ENCODE measurements at regions not wholly inside any gene's neighbourhood (a gene's known extent, or its start where the extent isn't known, plus 50 kb on each side); places are given as distances from the start of the nearest gene placed in this dataset.

DNA sequence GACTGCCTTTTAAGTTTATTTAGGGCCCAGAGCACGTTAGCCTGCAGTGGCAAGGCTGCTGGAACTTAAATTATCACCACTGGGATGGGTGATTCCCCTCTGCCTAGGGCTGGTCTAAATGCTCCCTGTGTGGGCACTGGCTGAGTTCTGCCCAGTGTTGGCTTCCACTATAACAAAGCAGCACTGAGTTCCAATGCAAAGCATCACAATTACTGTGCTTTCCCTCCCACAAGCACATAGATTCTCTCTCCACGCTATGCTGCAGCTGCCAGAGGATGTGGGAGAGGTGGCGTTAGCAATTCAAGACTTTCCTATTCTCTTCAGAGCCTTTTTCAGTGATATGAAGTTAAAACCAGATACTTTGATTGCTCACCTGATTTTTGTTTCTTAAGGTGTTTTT, 328.9 kb upstream of the DDX18 start:
- no peak for DNase-seq (ENCODE audit: low read depth in 3 of 3, low spot score in 2 of 3)

DNA sequence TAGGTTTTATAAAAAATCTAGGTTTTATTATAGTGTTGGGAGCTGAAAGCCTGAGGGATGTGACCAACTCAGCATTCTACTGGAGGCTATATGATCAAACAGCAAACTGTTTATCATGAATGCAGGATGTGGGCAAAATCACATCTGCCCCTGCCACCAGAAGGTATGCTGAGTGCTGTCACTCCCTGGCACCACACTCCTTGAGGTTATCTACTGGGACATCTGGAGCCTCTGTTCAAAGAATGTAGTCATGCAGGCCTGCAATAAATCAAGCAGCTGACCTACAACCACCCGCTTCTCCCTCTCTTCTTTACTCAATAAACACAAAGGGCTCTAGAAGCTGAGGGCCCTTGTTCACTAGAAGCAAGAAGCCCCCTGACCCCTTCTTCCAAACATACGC, 328.4 kb upstream of the DDX18 start:
- no peak for DNase-seq (ENCODE audit: low read depth in 3 of 3, low spot score in 2 of 3)

DNA sequence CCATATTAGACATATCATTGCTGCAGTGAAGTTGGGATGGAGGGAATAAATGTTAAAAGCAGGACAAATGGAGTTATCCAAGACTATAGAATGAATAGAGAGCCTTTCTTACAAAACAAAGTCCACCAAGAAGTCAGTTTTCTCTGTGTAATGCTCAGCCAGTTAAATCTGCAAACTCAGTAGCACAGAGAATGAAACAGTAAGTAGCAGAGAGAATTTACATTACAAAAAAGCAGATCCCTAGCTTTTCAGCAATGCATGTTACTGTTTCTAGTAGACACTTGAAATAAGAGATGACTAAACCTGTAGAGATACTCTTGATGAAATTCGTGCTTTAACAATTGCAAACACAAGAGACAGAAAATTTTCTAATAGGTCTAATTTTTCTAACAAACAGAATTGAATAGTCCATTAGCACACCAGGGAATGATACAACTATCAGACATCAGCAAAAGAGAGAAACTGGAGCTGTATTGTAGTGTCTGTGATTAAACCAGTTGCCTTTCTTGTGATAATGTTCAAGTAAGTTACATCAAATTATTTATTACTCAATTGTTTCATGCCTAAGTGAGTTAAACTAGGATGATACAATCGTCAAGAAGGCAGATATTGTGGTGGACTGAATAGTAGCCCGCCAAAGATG, 322.2 kb upstream of the DDX18 start:
- no peak for DNase-seq (ENCODE audit: low read depth in 3 of 3, low spot score in 2 of 3)

DNA sequence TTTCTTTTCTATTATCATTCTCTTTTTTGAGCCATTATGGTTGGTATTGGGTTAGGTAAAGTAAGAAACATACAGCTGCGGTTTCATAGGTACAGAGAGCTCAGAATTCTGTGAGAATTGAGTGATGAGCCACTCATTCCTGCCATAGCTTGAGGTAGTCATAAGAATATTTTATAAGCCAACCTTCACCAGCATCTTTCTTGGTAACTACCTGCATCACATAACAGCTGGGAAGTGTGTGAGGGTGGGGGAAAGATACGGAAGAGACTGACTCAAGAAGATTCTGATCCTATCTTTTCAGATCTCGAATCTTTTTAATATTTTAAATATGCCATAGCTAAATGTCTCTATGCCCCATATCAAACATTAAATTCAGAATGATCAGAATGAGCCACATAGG, 313.8 kb upstream of the DDX18 start:
- no peak for DNase-seq (ENCODE audit: low read depth in 3 of 3, low spot score in 2 of 3)

DNA sequence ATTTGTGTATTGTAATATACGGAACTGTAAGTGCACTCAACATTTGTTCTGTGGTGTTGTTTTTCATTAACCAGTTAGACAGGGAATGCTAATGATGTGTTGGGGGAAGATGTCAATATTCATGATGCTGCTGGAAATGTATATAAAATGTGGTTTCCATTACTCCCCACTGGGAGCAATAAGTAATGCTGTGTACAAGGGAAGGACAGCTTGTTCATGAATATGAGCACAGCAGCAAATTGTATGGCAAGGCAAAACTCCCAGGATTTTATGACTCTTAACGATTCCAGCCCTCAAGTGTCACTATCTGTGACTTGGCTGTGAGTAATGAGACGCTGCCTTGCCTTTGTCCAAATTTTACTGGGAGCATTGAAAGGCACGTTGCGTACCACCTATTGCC, 312.4 kb upstream of the DDX18 start:
- no peak for DNase-seq (ENCODE audit: low read depth in 3 of 3, low spot score in 2 of 3)

DNA sequence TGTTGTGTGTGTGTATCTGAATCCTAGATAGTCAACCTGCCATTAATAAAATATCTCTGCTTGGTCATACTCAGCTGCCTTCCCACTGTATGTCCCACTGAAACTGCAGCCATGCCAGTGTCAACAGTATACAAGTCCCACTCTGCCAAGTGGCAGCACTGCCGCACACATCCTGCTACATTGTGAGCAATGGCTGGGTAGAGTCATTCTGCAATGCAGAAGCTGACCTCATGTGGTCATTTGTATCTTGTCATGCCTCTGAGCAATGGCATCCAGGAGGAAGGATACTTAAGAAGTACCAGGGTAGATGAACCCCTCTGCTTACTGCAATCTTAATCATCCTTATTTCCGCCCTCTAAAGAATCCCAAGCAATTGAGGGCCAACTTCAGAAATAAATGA, 302.2 kb upstream of the DDX18 start:
- no peak for DNase-seq (ENCODE audit: low read depth in 3 of 3, low spot score in 2 of 3)

DNA sequence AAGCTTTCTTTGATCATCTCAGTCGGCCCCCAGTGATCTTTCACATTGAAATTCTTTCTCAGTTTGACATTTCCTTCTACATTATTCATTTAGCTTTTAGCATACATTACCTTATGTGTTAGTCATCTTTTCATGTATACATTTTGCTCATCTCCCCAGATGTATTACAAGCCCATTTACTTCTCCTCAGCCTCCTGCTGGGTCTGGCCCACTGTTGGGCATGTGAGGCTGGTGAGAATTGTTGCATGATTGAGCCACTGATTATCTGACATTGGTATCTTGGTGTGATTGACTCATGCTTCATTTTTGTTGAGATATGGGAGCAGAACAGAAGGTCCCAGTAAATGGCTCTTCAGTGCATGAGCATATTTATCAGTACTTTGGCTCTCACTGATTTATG, 300.1 kb upstream of the DDX18 start:
- DNase-seq (ENCODE audit: low read depth in 3 of 3, low spot score in 2 of 3), result no peak

DNA sequence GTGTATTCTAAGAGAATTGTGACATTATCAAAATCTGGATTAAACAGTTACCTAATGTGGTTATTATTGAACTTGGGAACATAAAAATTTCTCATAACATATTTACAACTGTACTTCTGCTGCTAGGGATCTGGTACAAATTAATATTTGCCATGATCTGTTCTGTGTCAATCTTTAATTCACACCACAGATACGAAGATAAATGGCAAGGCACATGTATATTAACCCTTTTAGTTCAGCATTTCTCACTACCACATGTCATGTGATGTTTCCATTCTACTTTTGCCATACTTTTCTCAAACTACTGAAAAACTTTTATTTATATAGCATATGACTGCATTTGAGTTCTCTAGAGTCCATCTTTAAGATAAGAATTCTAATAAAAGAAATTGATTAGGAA, 295.3 kb upstream of the DDX18 start:
- no peak for DNase-seq (ENCODE audit: low read depth in 3 of 3, low spot score in 2 of 3)

DNA sequence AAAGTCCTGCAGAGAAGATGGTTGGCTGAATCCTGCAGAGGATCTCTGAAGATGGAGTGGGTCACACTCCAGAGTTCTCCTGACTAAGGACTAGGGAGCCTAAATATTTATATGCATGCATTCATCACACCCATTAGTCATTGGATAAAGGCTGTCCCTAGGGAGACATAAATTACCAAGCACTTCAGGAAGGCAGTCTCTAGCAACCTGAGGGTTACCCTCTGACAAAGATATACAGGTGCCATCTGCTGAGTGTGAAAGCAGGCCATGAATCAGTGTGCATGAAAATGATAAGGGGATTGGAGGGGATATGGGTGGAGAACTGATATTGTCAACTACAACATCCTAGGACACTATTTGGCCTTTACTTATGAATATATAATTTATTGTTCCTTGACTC, 294.8 kb upstream of the DDX18 start:
- no peak for DNase-seq (ENCODE audit: low read depth in 3 of 3, low spot score in 2 of 3)

DNA sequence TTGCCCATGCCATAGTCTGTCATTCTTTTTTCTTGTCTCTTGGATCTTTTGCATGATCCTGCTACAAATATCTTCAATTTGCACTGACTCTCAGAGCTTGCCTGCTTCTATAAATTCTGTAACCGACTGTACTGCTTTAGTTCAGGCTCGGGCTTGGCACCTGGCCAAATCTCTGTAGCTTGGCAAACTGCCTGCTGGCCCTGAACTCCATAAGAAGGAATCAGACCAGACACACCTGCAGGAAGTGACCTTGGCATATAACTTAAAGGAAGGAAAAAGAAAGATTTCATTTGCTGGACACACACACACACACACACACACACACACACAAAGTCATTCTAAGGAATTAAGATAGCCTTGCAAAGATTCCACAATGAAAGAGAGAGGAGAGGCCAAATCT, 291.2 kb upstream of the DDX18 start:
- DNase-seq (ENCODE audit: low read depth in 3 of 3, low spot score in 2 of 3), result peak; percentile 42 to 65 (median 60)

DNA sequence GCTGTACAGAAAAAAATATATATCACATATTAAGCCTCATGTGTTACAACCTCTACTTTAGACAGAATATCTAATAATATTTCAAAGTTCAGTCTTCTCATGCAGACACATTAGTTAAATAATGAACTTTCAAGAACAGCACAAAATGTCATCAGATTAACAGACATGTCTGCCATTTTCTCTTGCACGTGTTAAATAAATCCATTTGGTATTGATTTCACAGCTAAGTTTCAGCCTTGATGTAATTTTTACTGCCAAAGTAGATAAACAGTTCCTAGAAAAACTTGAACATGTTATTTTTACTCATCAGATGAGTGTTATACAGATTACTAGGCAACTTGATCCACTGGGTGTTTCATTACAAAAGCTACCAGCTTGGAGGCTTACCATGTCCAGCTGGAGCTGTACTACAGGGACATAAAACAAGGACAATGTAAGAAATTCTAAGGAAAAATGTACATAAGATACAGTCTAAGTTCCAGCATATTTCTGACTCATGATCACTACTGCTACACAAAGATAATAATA, 290.7 kb upstream of the DDX18 start:
- no peak for DNase-seq (ENCODE audit: low read depth in 3 of 3, low spot score in 2 of 3)

DNA sequence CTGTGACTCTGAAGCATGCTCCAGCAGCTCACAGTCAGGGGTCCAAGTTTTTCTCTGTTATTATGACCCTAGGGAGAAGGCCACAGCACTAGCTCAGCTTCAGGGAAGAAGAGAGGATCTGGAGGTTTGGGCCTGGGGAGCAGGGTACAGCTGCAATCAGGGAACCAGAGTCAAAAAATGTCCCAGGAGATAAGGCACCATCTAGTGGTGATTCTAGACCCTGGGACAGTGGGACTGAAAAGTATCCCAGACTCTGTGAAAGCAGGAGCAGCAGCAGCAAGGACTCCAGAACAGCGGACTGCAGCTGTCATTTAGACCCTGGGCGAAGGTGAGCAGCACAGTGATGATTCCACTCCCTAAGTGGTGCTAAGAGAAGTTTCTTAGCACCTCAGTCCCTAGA, 278.4 kb upstream of the DDX18 start:
- DNase-seq (ENCODE audit: low read depth in 3 of 3, low spot score in 2 of 3), result no peak

DNA sequence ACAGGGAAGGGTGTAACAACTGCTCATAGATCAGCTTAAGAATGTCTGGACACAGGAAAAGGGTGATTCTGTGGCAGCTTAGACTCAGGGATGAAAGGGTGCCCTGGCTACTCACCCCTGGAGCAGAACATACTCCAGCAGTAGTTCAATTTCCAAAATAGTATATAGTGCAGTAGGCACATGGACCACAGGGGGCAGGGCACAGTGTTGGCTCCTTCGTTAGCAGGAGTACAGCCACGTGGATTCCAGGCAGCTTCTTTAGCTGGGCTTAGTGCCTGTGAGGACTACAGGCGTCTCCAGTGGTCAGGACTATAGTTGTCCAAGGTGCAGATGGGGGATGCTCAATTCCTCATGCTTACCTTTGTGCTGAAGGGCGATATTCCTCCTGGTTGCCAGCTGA, 277.5 kb upstream of the DDX18 start:
- DNase-seq (ENCODE audit: low read depth in 3 of 3, low spot score in 2 of 3), result no peak

DNA sequence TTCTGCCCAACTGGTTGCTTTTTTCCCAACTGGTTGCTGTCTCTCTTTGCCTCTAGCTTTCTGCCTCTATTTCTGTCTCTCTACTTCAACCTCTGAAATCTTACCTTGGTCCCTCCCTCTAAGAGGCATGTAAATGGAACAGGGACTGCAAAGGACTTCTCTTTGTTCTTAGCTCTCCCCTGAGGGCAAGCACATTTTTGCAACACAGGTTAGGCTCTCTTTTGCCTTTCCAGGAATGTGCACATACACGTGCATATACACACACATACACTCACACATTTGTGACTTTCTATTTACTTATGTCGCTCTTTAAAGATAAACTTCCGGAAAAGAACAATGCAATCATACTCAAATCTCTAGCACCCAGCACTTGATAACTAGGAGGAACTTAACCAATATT, 262.6 kb upstream of the DDX18 start:
- no peak for DNase-seq (ENCODE audit: low read depth in 3 of 3, low spot score in 2 of 3)

DNA sequence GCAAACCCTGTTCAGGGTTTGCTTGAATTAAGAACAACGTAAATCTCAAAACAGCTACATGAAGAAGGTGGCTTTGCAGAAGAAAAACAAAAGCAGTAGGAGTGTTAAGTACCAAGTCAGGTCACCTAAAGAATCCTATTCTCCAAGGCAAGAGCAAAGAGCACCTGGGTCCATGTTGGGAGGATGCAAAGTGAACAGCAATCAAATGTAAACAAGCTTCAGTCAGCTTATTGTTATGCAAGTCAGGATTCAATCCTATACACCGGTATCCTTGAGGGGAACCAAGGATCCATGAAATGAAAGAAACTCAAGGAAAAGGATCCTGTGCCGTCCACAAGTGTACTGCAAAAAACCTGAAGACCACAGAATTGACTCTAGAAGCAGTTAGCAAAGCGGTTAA, 261.0 kb upstream of the DDX18 start:
- DNase-seq (ENCODE audit: low read depth in 3 of 3, low spot score in 2 of 3), result no peak

DNA sequence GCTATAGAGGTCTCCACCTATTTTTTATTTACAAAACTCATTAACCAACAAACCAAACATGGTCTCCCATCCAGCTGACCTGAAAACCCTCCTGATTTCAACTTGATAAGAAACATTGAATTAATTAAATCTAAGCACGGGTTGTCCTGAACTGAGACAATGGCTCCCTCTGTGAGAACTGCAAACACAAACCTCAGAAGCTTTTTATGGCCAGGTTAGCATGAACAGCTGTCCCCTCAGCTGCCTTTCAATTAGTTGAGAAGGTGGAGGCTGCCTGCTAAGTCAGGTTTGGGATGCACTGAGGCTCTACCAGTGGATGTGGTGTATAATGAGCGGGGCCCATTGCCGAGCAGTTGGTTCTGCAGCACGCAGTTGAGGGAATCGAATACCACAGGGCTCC, 258.5 kb upstream of the DDX18 start:
- DNase-seq (ENCODE audit: low read depth in 3 of 3, low spot score in 2 of 3), result no peak

DNA sequence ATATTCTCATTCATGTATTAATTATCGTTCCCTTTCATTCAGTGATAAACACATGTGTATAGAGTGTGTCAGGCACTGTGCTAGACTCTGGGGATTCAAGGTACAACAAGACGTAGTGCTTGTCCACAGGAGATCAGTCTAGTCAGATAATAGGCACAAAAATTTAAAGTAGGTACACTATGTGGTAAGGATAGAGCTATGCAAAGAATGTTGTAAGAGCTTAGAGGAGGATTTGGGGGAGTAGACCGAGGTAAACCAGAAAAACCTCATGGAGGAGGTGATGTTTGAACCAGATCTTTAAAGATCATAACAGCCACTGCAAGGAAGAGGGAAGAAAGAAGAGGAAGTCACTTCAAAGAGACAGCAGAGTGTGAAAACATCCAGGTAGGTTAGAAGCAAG, 256.9 kb upstream of the DDX18 start:
- no peak for DNase-seq (ENCODE audit: low read depth in 3 of 3, low spot score in 2 of 3)

DNA sequence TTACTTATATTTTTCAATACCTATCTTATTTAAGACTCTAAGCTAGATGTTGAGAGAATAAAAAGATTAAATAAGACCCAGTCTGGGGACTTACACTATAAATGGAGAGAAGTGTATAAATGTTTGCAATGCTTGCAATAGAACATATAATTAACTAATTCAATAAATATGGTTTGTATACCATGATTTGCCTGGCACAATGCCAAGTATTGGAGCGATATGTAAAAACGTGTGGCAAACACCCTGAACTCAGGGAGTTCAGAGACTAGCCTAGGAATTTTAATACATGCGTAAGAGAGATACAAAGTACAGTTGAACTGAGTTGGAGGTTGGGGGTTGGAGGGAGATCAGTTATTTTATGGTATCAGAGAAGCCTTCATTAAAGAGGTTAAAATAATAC, 251.8 kb upstream of the DDX18 start:
- no peak for DNase-seq (ENCODE audit: low read depth in 3 of 3, low spot score in 2 of 3)

DNA sequence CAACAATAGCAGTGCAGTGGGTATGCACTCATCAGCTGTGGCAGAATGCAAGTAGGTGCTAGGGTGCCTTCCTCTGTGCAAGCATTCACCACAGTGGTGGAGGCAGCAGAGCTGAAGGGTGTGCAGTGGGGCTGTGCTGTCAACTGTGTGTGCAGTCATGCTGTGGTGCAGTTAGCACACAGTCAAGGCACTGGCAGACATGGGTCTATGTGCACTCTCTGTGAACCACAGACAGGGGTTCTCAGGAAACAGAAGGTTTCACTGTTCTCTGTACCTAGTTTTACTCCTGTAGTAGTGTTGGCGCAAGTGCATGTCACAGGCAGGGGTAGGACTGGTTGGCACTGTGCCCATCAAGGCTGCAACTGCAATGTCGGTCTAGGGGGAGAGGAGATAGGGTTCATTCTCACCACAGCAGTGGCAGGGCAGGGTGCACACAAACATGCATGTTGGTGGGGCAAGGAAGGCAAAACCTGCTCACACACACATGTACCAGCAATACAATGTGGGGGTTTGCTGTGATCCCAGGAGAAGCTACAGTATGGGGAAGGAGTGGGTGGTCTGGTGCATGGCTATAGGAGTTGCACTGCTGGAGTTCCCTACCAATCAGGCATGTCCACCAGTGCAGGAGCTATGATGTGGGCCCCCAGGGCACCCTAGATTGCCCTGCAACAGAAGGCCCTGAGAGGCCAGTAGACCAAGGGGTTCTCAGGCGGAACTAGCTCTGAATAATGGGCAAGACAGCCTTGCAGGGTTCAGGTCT, 242.7 kb upstream of the DDX18 start:
- no peak for DNase-seq (ENCODE audit: low read depth in 3 of 3, low spot score in 2 of 3)

DNA sequence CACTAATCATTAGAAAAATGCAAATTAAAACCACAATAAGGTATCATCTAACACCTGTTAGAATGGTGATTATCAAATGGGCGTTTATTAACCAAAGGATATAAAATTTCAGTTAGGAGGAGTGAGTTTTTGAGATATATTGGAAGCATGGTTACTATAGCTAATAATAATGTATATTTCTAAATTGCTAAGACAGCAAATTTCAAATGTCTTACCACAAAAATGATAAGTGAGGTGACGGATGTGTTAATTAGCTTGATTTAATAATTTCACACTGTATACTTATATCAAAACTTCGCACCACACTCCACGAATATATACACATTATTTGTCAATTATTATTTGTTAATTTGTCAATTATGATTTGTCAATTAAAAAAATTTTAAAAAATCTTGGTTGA, 227.2 kb upstream of the DDX18 start:
- DNase-seq (ENCODE audit: low read depth in 3 of 3, low spot score in 2 of 3), result no peak

DNA sequence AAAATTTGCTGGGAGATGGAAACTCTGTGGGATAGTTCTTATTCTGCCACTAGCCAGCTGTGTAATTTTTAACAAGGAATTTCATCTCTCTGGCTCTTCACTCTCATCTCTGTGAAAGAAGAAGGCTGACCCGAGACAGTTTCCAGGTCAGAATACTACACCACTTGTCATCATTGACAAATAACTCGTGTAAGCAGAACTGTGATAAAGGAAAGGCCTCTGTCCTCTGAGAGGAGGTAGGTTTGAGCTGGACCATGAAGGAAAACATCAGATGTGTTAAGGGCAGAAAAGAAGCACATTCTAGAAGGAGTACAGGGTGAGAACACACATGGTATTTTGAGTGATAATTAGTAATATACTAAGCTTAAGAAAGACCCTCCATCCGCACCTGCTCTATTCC, 211.4 kb upstream of the DDX18 start:
- no peak for DNase-seq (ENCODE audit: low read depth in 3 of 3, low spot score in 2 of 3)

DNA sequence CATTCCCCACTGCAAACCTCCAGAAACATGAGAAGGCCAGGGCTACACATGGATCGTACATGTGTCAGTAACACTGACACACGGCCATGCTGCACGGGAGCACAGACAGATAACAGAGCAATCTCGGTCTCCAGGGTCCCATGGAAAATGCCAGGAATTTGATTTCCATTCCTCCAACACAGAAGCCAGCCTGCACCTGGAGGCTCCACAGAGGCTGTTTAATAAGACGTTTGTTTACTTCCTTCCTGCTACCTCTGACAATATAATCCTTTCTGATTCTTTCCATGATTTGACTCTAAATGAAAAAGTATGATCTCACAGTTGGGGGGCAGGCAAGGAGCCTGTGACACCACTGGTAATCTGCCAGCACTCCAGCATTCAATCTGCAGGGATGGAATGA, 210.9 kb upstream of the DDX18 start:
- DNase-seq (ENCODE audit: low read depth in 3 of 3, low spot score in 2 of 3), result no peak

DNA sequence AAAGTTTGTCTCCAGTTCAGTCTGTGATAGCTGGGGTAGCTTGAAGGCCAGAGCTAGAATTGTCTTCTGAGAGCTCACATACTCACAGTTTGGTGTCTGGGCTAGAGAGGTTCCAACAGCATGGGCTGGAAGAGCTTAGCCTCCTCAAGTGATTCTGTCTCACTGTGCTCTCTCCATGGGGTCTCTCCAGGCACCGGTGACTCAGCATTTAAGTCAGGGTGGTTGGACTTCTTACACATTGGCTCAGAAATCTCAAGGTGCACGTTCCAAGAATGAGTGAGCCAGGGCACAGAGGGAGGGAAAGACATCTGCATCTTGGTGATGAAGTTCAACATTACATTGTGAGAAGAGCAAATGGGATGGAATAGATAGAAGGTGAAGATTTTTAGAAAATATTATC, 207.3 kb upstream of the DDX18 start:
- no peak for DNase-seq (ENCODE audit: low read depth in 3 of 3, low spot score in 2 of 3)
